Keratinocyte (primary cell): ENCODE measurements at regions not wholly inside any gene's neighbourhood (a gene's known extent, or its start where the extent isn't known, plus 50 kb on each side); places are given as distances from the start of the nearest gene placed in this dataset.

Experiments used
- EZH2 ChIP-seq: IDR thresholded peaks from one replicate; pipeline ENCODE4 v1.6.1; 2012; ENCODE audit warnings: inconsistent platforms, mild to moderate bottlenecking, low read length, moderate library complexity
- TF ChIP-seq, protein P1 (sequence below), 3 experiments: IDR thresholded peaks in 1 of 3; conservative IDR thresholded peaks in 1 of 3; optimal IDR thresholded peaks in 1 of 3; 2 replicates in 2 of 3; 3 replicates in 1 of 3; pipeline versions ENCODE3 to v1.5.1; 2011; ENCODE audit warnings: low read length in 3 of 3, mild to moderate bottlenecking in 3 of 3, moderate library complexity in 2 of 3, control low read depth in 1 of 3, inconsistent platforms in 1 of 3; ENCODE audit not compliant: insufficient read depth in 2 of 3; ENCODE audit errors: extremely low read depth in 1 of 3

DNA sequence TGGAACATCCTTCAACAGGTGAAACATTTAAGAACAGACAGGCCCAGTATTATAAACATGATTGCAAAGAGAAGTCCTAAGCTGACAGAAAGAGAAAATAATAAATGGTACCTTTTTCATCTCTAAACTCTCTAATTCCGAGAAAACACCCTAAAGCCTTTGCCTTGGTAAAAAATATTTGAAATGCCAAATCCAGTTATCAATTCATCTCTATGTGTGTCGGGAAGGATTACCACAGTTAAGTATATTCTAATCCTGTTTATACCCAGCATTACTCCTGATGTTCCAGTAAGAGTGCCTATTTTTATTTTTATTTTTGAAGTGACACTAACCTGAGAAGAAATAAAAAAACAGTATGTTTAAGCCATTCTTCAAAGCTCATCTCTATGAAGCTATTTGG is 219.3 kb upstream of the NANOGP8 start:
- TF ChIP-seq EZH2, result no peak
- TF ChIP-seq, protein P1, sequence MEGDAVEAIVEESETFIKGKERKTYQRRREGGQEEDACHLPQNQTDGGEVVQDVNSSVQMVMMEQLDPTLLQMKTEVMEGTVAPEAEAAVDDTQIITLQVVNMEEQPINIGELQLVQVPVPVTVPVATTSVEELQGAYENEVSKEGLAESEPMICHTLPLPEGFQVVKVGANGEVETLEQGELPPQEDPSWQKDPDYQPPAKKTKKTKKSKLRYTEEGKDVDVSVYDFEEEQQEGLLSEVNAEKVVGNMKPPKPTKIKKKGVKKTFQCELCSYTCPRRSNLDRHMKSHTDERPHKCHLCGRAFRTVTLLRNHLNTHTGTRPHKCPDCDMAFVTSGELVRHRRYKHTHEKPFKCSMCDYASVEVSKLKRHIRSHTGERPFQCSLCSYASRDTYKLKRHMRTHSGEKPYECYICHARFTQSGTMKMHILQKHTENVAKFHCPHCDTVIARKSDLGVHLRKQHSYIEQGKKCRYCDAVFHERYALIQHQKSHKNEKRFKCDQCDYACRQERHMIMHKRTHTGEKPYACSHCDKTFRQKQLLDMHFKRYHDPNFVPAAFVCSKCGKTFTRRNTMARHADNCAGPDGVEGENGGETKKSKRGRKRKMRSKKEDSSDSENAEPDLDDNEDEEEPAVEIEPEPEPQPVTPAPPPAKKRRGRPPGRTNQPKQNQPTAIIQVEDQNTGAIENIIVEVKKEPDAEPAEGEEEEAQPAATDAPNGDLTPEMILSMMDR (optimal IDR thresholded peaks at IDR 0.05 in 1 of 3, IDR thresholded peaks at IDR 0.05 in 1 of 3, conservative IDR thresholded peaks at IDR 0.05 in 1 of 3; ENCODE audit: extremely low read depth in 1 of 3, insufficient read depth in 2 of 3, low read length in 3 of 3), result no peak
